ENCODE measurements at regions not wholly inside any gene's neighbourhood (a gene's known extent, or its start where the extent isn't known, plus 50 kb on each side); places are given as distances from the start of the nearest gene placed in this dataset.

DNA sequence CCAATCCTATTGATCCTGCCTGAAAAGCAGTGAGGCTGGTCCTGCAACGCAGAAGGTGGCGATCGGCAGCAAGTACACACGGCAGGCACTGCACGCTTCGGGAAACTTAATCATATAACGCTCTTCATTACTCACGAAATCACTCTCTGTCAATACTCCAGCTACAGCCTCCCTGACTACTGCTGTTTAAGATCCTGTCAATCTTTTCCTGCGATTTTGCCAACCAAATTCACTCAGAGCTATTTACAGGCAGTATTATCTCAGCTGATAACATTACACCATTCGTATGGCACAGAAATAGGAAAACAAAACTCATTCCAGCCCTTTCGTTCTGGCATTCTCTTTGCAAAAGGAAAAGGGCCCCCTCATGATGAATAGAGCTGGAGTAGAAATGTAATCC lies 262.4 kb upstream of the CDH8 start:
- Histone ChIP-seq H3K14ac (ENCODE audit: insufficient read depth, low read length) (no peak overlapping the region), H2BK15ac (ENCODE audit: low read depth, low read length) (no peak overlapping the region), H3K4me2 (ENCODE audit: insufficient read depth, insufficient read length, low read length) (no peak overlapping the region), H3K27ac (ENCODE audit: insufficient read length, low read depth, low read length) (no peak overlapping the region), H3K79me2 (ENCODE audit: insufficient read depth, low read length) (no peaks in the 10 kb centered on the region), H3K9ac (ENCODE audit: extremely low read depth, insufficient read length, low read length) (no peak overlapping the region), H4K91ac (ENCODE audit: insufficient read length, low read depth, low read length) (no peak overlapping the region), H4K20me1 (ENCODE audit: control insufficient read depth, insufficient read depth, insufficient read length) (no peaks in the 10 kb centered on the region), H3K79me1 (ENCODE audit: insufficient read depth, low read depth, low read length, poor library complexity, severe bottlenecking) (no peaks in the 10 kb centered on the region), H4K5ac (ENCODE audit: insufficient read length, low read depth, low read length) (no peak overlapping the region), H4K8ac (replicated peaks; ENCODE audit: insufficient read length, low read depth, low read length) (no peak overlapping the region), H2AK5ac (ENCODE audit: insufficient read length, low read length) (no peak overlapping the region), H3K23me2 (ENCODE audit: insufficient read length, low read depth, low read length, poor library complexity, severe bottlenecking) (no peaks in the 10 kb centered on the region), H3K4ac (ENCODE audit: low read depth, low read length) (no peak overlapping the region), H2BK20ac (ENCODE audit: low read depth, low read length, poor library complexity, severe bottlenecking) (no peak overlapping the region), H3K27me3 (ENCODE audit: insufficient read depth, low read length) (no peaks in the 10 kb centered on the region), H2BK120ac (ENCODE audit: low read depth, low read length, poor library complexity, severe bottlenecking) (no peak overlapping the region), H3K18ac (ENCODE audit: insufficient read length, low read depth, low read length) (no peak overlapping the region), H3K23ac (ENCODE audit: insufficient read length, low read depth, low read length) (no peak overlapping the region), H3T11ph (ENCODE audit: low read length) (no peak overlapping the region), H3K9me3 (ENCODE audit: control insufficient read depth, low read depth, low read length) (no peaks in the 10 kb centered on the region), H2BK12ac (ENCODE audit: insufficient read length, low read depth, low read length) (no peak overlapping the region), H2AFZ (ENCODE audit: low read length) (no peak overlapping the region), H2BK5ac (ENCODE audit: insufficient read length, low read length) (no peak overlapping the region), H3K56ac (ENCODE audit: insufficient read length, low read depth, low read length) (no peak overlapping the region), H3K4me1 (ENCODE audit: insufficient read depth, low read length) (no peaks in the 10 kb centered on the region)
- no peaks in the 10 kb centered on the region for H3K27me3 Mint-ChIP-seq (ENCODE audit: low read depth)
- no CpG with 5 or more reads among the region's 11 CpGs for WGBS (ENCODE audit: extremely low coverage, insufficient read length, low lambda C conversion rate)
- no peak overlapping the region for H3K4me3 Mint-ChIP-seq
- no peaks in the 10 kb centered on the region for H3K36me3 Mint-ChIP-seq (ENCODE audit: insufficient read depth in 1 of 3, low read depth in 3 of 3)
- DNase-seq: peak; percentile 23
- peaks cover 0 to 4% of the 10 kb centered on the region in 2 experiments; a peak in 2 of 5 replicates for H3K9me3 Mint-ChIP-seq
- peaks cover 0 to 5% of the 10 kb centered on the region in 2 experiments; a peak in 1 of 4 replicates for H3K4me1 Mint-ChIP-seq
- TF ChIP-seq, protein P1, sequence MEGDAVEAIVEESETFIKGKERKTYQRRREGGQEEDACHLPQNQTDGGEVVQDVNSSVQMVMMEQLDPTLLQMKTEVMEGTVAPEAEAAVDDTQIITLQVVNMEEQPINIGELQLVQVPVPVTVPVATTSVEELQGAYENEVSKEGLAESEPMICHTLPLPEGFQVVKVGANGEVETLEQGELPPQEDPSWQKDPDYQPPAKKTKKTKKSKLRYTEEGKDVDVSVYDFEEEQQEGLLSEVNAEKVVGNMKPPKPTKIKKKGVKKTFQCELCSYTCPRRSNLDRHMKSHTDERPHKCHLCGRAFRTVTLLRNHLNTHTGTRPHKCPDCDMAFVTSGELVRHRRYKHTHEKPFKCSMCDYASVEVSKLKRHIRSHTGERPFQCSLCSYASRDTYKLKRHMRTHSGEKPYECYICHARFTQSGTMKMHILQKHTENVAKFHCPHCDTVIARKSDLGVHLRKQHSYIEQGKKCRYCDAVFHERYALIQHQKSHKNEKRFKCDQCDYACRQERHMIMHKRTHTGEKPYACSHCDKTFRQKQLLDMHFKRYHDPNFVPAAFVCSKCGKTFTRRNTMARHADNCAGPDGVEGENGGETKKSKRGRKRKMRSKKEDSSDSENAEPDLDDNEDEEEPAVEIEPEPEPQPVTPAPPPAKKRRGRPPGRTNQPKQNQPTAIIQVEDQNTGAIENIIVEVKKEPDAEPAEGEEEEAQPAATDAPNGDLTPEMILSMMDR (conservative IDR thresholded peaks at IDR 0.05): no peak
- no peak overlapping the region for H3K27ac Mint-ChIP-seq

All from H9 (cell line).